Lower leg skin (tissue), 3 donors: ENCODE measurements at regions not wholly inside any gene's neighbourhood (a gene's known extent, or its start where the extent isn't known, plus 50 kb on each side); places are given as distances from the start of the nearest gene placed in this dataset.

Experiments used
- CTCF ChIP-seq, 3 donors: fragments of 450-650 bp; IDR thresholded peaks; one replicate each; pipeline ENCODE4 v1.5.1; 2016; ENCODE audit warnings: antibody characterized with exemption in 3 of 3, mild to moderate bottlenecking in 3 of 3, moderate library complexity in 2 of 3
- POLR2A ChIP-seq, 2 donors: fragments of 450-650 bp; IDR thresholded peaks; one replicate each; pipeline ENCODE4 v1.6.1; 2016 to 2017; ENCODE audit warnings: antibody characterized with exemption in 2 of 2, mild to moderate bottlenecking in 1 of 2, moderate library complexity in 1 of 2

- TF ChIP-seq CTCF (IDR thresholded peaks at IDR 0.05): no peak
- TF ChIP-seq POLR2A (IDR thresholded peaks at IDR 0.05): no peak
Measured at GRCh38 chr11:26929806-26930517, 64.0 kb upstream of the FIBIN start.
